WI38 (cell line): ENCODE measurements at regions not wholly inside any gene's neighbourhood (a gene's known extent, or its start where the extent isn't known, plus 50 kb on each side); places are given as distances from the start of the nearest gene placed in this dataset.

ENCODE experiments used
- H3K4me3 ChIP-seq: 2 replicates; pipeline ENCODE4 v1.5.1; 2011; ENCODE audit warnings: low read depth, mild to moderate bottlenecking, control low read depth, low read length
- CTCF ChIP-seq: IDR thresholded peaks from 2 replicates; pipeline ENCODE4 v1.5.1; 2012; ENCODE audit warnings: low read depth, mild to moderate bottlenecking, control low read depth, low read length

DNA sequence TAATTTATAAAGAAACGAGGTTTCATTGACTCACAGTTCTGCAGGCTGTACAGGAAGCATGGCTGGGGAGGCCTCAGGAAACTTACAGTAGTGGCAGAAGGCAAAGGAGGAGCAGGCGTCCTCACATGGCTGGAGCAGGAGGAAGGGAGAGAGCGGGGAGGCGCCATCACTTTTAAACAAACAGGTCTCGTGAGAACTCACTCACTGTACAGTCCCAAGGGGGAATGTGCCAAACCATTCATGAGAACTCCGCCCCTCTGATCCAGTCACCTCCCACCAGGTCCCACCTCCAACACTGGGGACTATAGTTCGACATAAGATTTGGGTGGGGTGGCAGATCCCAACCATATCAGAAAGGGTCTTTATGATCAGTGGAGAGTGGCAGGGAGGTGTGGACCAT lies 392.4 kb upstream of the TNRC6C start:
- no peak overlapping the region for H3K4me3 ChIP-seq
- TF ChIP-seq CTCF = no peak

DNA sequence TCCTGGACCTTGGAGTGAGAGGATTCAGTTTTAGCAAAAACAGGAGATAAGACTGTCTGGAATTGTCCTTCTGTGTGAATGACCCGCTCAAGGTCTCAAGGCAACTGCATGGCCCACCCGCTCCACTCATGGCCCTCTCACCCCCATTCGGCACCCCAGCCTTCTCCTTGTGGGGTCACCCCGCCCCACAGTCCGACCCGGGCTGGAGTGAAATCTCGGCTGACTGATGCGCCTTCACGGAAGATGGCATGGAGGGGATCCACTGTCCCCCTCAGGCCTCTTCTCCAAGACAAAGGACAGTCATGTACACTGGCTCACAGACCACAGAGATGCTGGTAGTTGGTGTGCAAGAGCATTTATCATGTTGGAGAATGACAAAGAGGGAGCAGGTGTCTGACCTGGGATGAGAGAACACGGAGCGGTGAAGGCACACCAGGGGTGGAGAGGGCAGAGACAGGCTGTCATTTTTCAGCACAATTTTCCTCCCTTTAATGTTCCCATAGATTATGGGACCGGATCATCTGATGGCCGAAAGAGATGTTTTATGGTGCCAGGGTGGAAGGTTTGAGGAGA lies 391.9 kb upstream of the TNRC6C start:
- H3K4me3 ChIP-seq = no peak overlapping the region
- TF ChIP-seq CTCF = no peak

- H3K4me3 ChIP-seq = no peak overlapping the region
- TF ChIP-seq CTCF = no peak
These were observed 390.0 kb upstream of the TNRC6C start for GRCh38 chr17:77568540-77568939.

DNA sequence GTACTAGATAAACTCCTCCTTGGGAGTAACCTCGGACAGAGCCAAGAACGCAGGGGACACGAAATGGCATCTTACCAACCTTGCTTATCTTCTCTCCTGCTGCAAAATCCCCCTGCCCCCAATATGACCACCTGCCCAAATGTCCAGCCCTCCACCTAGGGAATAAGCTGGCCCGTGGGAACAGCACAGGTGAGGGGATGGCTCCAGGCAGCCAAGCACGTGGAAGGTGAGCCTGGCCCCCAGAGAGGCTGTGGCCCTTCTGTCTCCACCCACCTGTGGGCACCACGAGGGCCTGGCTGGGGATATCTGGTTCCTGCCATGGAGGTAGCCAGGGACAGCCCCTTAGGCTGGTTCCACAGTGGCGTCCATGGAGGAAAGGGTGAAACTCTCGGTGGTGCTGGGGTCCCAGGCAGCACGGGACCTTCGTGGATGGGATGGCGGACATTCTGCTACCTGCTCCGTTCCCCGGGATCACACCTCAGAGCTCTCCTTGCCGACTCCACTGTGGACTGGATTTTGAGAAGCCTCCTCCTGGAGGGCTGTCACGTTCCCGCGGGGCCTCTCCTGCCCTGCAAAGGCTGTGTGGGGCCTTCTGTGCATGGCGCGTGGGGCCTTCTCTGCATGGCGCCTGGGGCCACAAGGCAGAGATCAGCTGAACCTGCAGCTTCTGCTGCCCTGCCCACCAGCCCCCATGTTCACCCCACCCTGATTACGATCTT lies 388.5 kb upstream of the TNRC6C start:
- no peak overlapping the region for H3K4me3 ChIP-seq
- TF ChIP-seq CTCF = no peak

- no peak overlapping the region for H3K4me3 ChIP-seq
- no peak for TF ChIP-seq CTCF
These were observed 388.0 kb upstream of the TNRC6C start for GRCh38 chr17:77570565-77570898.

GRCh38 chr17:77571155-77571981 lies 387.1 kb upstream of the TNRC6C start:
- no peak for TF ChIP-seq CTCF
- H3K4me3 ChIP-seq = no peak overlapping the region

DNA sequence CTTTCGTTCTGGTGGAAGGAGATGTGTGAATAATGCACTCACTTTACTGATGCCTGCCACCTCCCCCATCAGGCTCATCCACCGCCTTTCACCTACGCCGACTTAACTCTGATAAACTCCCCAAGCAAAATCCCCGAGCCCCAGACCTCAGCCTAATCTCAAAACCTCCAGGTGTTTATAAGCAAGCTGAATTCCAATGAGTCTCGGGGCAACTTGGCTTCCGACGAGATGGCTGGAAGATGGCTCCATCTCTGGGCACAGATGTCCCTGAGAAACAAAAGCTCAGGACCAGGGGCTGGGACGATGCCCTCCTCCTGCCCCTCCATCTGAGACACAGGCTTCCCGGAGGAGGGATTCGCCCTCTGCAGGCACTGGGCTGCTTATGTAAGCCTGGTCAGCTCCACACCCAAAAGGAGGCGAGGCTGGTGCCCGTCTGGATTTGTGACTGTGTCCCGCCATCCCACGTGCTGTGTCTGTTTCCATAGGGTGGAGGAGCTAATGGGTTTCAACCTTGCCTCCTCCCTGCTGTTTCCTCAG lies 386.4 kb upstream of the TNRC6C start:
- no peak overlapping the region for H3K4me3 ChIP-seq
- no peak for TF ChIP-seq CTCF
